AG04449 (cell line): ENCODE measurements at regions not wholly inside any gene's neighbourhood (a gene's known extent, or its start where the extent isn't known, plus 50 kb on each side); places are given as distances from the start of the nearest gene placed in this dataset.

Experiments
- CTCF ChIA-PET: fragments of 350-600 bp; formaldehyde crosslinking; extraction: SDS; loops from one replicate; lab custom pipeline; 2021; ENCODE audit warnings: antibody characterized with exemption; lab: Yijun Ruan, JAX
- POLR2A ChIA-PET: fragments of 400-600, 350-600 bp; formaldehyde crosslinking; extraction: SDS; loops from one replicate; lab custom pipeline; 2020; ENCODE audit warnings: antibody characterized with exemption, inconsistent platforms; lab: Yijun Ruan, JAX
- DNase-seq: peaks from one replicate; pipeline ENCODE4 v3.0.0-alpha.2; 2010; ENCODE audit warnings: low read depth, low spot score
- H3K4me3 ChIP-seq: 2 replicates; pipeline ENCODE4 v1.5.1; 2011; ENCODE audit warnings: low read depth, mild to moderate bottlenecking, control low read depth, low read length
- CTCF ChIP-seq: IDR thresholded peaks from one replicate; pipeline ENCODE4 v1.5.1; 2011; ENCODE audit warnings: mild to moderate bottlenecking, moderate library complexity, low read length, control low read depth, inconsistent platforms; ENCODE audit not compliant: insufficient read depth; ENCODE audit errors: missing control alignments

- DNase-seq, result no peak
- ChIA-PET POLR2A (no interaction called here), CTCF (no interaction called here)
- no peak for TF ChIP-seq CTCF
- no peak overlapping the region for H3K4me3 ChIP-seq
Measured at GRCh38 chr11:23370580-23371275, 510.5 kb upstream of the CCDC179 start.

GRCh38 chr11:23377909-23378308 is 517.6 kb upstream of the CCDC179 start:
- no peak for DNase-seq
- no peak for TF ChIP-seq CTCF
- CTCF ChIA-PET, result no interaction called here
- no peak overlapping the region for H3K4me3 ChIP-seq
- POLR2A ChIA-PET, result no interaction called here

DNA sequence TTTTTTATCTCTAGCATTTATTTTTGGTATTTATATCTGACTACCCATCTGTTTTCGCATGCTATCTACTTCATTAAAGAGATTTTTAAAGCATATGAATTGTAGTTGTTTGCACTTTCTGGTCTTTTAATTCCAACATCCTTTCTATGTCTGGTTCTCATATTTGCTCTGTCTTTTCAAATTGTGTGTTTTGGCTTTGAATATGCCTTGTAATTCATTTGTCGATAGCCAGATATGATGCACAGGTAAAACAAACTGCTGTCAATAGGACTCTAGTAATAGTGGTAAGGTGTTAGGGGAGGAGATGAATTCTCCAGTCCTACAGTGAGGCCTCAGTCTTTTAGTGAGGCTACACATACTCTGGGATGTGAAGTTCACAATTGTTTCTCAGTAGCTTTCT is 530.8 kb upstream of the CCDC179 start:
- no peak overlapping the region for H3K4me3 ChIP-seq
- TF ChIP-seq CTCF, result no peak
- DNase-seq, result no peak
- CTCF ChIA-PET, result interaction anchor here (1.4 kb wide), 1 partner anchor 10 kb away, joined by 3 read pairs; no protein-coding TSS in a partner anchor
- POLR2A ChIA-PET, result no interaction called here

- ChIA-PET POLR2A (no interaction called here), CTCF (no interaction called here)
- no peak for TF ChIP-seq CTCF
- H3K4me3 ChIP-seq, result no peak overlapping the region
- DNase-seq, result no peak
Measured at GRCh38 chr11:23398052-23398451, 537.8 kb upstream of the CCDC179 start.

DNA sequence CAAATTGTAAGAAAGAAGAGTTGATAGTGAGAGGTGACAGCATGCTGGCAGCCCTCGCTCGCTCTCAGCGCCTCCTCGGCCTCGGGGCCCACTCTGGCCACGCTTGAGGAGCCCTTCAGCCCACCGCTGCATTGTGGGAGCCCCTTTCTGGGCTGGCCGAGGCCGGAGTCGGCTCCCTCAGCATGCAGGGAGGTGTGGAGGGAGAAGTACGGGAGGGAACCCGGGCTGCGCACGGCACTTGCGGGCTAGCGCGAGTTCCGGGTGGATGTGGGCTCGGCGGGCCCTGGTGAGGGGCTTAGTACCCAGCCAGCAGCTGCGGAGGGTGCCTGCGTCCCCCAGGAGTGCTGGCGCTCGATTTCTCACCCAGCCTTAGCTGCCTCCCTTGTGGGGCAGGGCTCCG is 539.7 kb upstream of the CCDC179 start:
- POLR2A ChIA-PET, result no interaction called here

More for the DNA sequence above, 539.7 kb upstream of the CCDC179 start:
- no peak for DNase-seq
- TF ChIP-seq CTCF, result no peak
- no peak overlapping the region for H3K4me3 ChIP-seq
- CTCF ChIA-PET, result interaction anchor here (1.0 kb wide), 1 partner anchor 8 kb away, joined by 3 read pairs; no protein-coding TSS in a partner anchor
